ENCODE measurements at regions not wholly inside any gene's neighbourhood (a gene's known extent, or its start where the extent isn't known, plus 50 kb on each side); places are given as distances from the start of the nearest gene placed in this dataset.

- no peaks in the 10 kb centered on the region for H3K9me3 ChIP-seq
- intact Hi-C loops (cut with DNase I; ENCODE audit: low total_unique reads) = no loop called here
- no peaks in the 10 kb centered on the region for H3K4me1 ChIP-seq
- H3K4me3 ChIP-seq = no peak overlapping the region
- no peaks in the 10 kb centered on the region for H3K36me3 ChIP-seq
- no peak for DNase-seq (ENCODE audit: low spot score in 2 of 2)
- TF ChIP-seq POLR2AphosphoS5 (IDR thresholded peaks at IDR 0.05) (no peak), CTCF (IDR thresholded peaks at IDR 0.05) (no peak), POLR2A (IDR thresholded peaks at IDR 0.05) (no peak)
- no peaks in the 10 kb centered on the region for H3K27me3 ChIP-seq
- no peak overlapping the region for H3K27ac ChIP-seq
These were observed 1296.7 kb downstream of the SUCLG1 start for GRCh38 chr2:83162421-83162820.

- intact Hi-C loops (cut with DNase I; ENCODE audit: low total_unique reads) = no loop called here
These were observed 1298.5 kb downstream of the SUCLG1 start for GRCh38 chr2:83160571-83160970.

GRCh38 chr2:83155826-83156225, 1303.3 kb downstream of the SUCLG1 start:
- no peak overlapping the region for H3K27ac ChIP-seq
- H3K4me1 ChIP-seq = no peaks in the 10 kb centered on the region
- H3K36me3 ChIP-seq = no peaks in the 10 kb centered on the region
- intact Hi-C loops (cut with DNase I; ENCODE audit: low total_unique reads) = no loop called here
- H3K27me3 ChIP-seq = no peaks in the 10 kb centered on the region
- TF ChIP-seq POLR2AphosphoS5 (IDR thresholded peaks at IDR 0.05) = no peak
- TF ChIP-seq CTCF (IDR thresholded peaks at IDR 0.05) = no peak
- TF ChIP-seq POLR2A (IDR thresholded peaks at IDR 0.05) = no peak
- H3K9me3 ChIP-seq = no peaks in the 10 kb centered on the region
- no peak overlapping the region for H3K4me3 ChIP-seq
- DNase-seq (ENCODE audit: low spot score in 2 of 2) = no peak

More at GRCh38 chr2:83160571-83160970, 1298.5 kb downstream of the SUCLG1 start:
- Histone ChIP-seq H3K27ac (no peak overlapping the region), H3K27me3 (no peaks in the 10 kb centered on the region), H3K4me1 (no peaks in the 10 kb centered on the region), H3K4me3 (no peak overlapping the region), H3K9me3 (no peaks in the 10 kb centered on the region), H3K36me3 (no peaks in the 10 kb centered on the region)
- TF ChIP-seq CTCF (IDR thresholded peaks at IDR 0.05) = no peak
- TF ChIP-seq POLR2AphosphoS5 (IDR thresholded peaks at IDR 0.05) = no peak
- TF ChIP-seq POLR2A (IDR thresholded peaks at IDR 0.05) = no peak
- no peak for DNase-seq (ENCODE audit: low spot score in 2 of 2)

GRCh38 chr2:83143946-83144345, 1315.1 kb downstream of the SUCLG1 start:
- Histone ChIP-seq H3K36me3 (no peaks in the 10 kb centered on the region), H3K27ac (no peak overlapping the region), H3K4me1 (no peaks in the 10 kb centered on the region), H3K4me3 (no peak overlapping the region), H3K9me3 (no peaks in the 10 kb centered on the region), H3K27me3 (no peaks in the 10 kb centered on the region)
- TF ChIP-seq CTCF (IDR thresholded peaks at IDR 0.05) (no peak), POLR2AphosphoS5 (IDR thresholded peaks at IDR 0.05) (no peak), POLR2A (IDR thresholded peaks at IDR 0.05) (no peak)
- no peak for DNase-seq (ENCODE audit: low spot score in 2 of 2)
- intact Hi-C loops (cut with DNase I; ENCODE audit: low total_unique reads) = no loop called here

- no peak for TF ChIP-seq CTCF (IDR thresholded peaks at IDR 0.05)
- no peak for TF ChIP-seq POLR2A (IDR thresholded peaks at IDR 0.05)
- TF ChIP-seq POLR2AphosphoS5 (IDR thresholded peaks at IDR 0.05) = no peak
- H3K9me3 ChIP-seq = no peaks in the 10 kb centered on the region
- no peaks in the 10 kb centered on the region for H3K36me3 ChIP-seq
- no peaks in the 10 kb centered on the region for H3K4me1 ChIP-seq
- DNase-seq (ENCODE audit: low spot score in 2 of 2) = no peak
- no peak overlapping the region for H3K27ac ChIP-seq
- intact Hi-C loops (cut with DNase I; ENCODE audit: low total_unique reads) = no loop called here
- H3K4me3 ChIP-seq = no peak overlapping the region
- H3K27me3 ChIP-seq = no peaks in the 10 kb centered on the region
These were observed 1316.1 kb downstream of the SUCLG1 start for GRCh38 chr2:83142934-83143333.

Measured in breast epithelium (tissue), 4 donors.